ENCODE measurements at regions not wholly inside any gene's neighbourhood (a gene's known extent, or its start where the extent isn't known, plus 50 kb on each side); places are given as distances from the start of the nearest gene placed in this dataset.

GRCh38 chr10:121098751-121099150, 247.6 kb downstream of the WDR11 start:
- TF ChIP-seq CTCF (conservative IDR thresholded peaks at IDR 0.05; ENCODE audit: low read depth), result no peak
- no peak for DNase-seq (ENCODE audit: low spot score)
- ChIA-PET CTCF (no interaction called here), POLR2A (ENCODE audit: low non-redundant PET) (no interaction called here)
- no peak overlapping the region for H3K27ac ChIP-seq

- H3K27ac ChIP-seq, result no peak overlapping the region
- ChIA-PET POLR2A (ENCODE audit: low non-redundant PET) (no interaction called here), CTCF (no interaction called here)
- no peak for DNase-seq (ENCODE audit: low spot score)
- TF ChIP-seq CTCF (conservative IDR thresholded peaks at IDR 0.05; ENCODE audit: low read depth), result no peak
Observed at GRCh38 chr10:121099181-121099580, 248.0 kb downstream of the WDR11 start.

GRCh38 chr10:121099592-121099991, 248.4 kb downstream of the WDR11 start:
- CTCF ChIA-PET, result no interaction called here
- no peak for DNase-seq (ENCODE audit: low spot score)
- no peak for TF ChIP-seq CTCF (conservative IDR thresholded peaks at IDR 0.05; ENCODE audit: low read depth)
- H3K27ac ChIP-seq, result no peak overlapping the region
- POLR2A ChIA-PET (ENCODE audit: low non-redundant PET), result no interaction called here

GRCh38 chr10:121101561-121101960, 250.4 kb downstream of the WDR11 start:
- ChIA-PET POLR2A (ENCODE audit: low non-redundant PET) (no interaction called here), CTCF (interaction anchor here (0.6 kb wide), 1 partner anchor 785 kb away, joined by 3 read pairs; no protein-coding TSS in a partner anchor)
- no peak for DNase-seq (ENCODE audit: low spot score)
- no peak overlapping the region for H3K27ac ChIP-seq
- TF ChIP-seq CTCF (conservative IDR thresholded peaks at IDR 0.05; ENCODE audit: low read depth), result no peak

- no peak for TF ChIP-seq CTCF (conservative IDR thresholded peaks at IDR 0.05; ENCODE audit: low read depth)
- POLR2A ChIA-PET (ENCODE audit: low non-redundant PET), result no interaction called here
- DNase-seq (ENCODE audit: low spot score), result no peak
- CTCF ChIA-PET, result no interaction called here
- no peak overlapping the region for H3K27ac ChIP-seq
Observed at GRCh38 chr10:121102706-121103105, 251.5 kb downstream of the WDR11 start.

- no peak for TF ChIP-seq CTCF (conservative IDR thresholded peaks at IDR 0.05; ENCODE audit: low read depth)
- no peak overlapping the region for H3K27ac ChIP-seq
- ChIA-PET CTCF (interaction anchor here (0.6 kb wide), 1 partner anchor 172 kb away, joined by 3 read pairs; no protein-coding TSS in a partner anchor), POLR2A (ENCODE audit: low non-redundant PET) (no interaction called here)
- DNase-seq (ENCODE audit: low spot score), result no peak
Observed at GRCh38 chr10:121104476-121105111, 253.4 kb downstream of the WDR11 start.
